DMS53 (cell line): ENCODE measurements at regions not wholly inside any gene's neighbourhood (a gene's known extent, or its start where the extent isn't known, plus 50 kb on each side); places are given as distances from the start of the nearest gene placed in this dataset.

Source experiments
- DNase-seq: peaks from one replicate; lab custom pipeline; 2025; lab: John Stamatoyannopoulos, UW

- no peak for DNase-seq
Observed at GRCh38 chr7:106775975-106776607, 89.0 kb upstream of the PIK3CG start.

GRCh38 chr7:106776618-106777347 is 88.3 kb upstream of the PIK3CG start:
- DNase-seq: no peak

- no peak for DNase-seq
Observed at GRCh38 chr7:106777674-106778299, 87.3 kb upstream of the PIK3CG start.

GRCh38 chr7:106778656-106779250 is 86.3 kb upstream of the PIK3CG start:
- no peak for DNase-seq

GRCh38 chr7:106779877-106780276 is 85.2 kb upstream of the PIK3CG start:
- DNase-seq: peak; percentile 92

GRCh38 chr7:106781007-106781406 is 84.1 kb upstream of the PIK3CG start:
- no peak for DNase-seq

GRCh38 chr7:106781828-106782544 is 83.1 kb upstream of the PIK3CG start:
- no peak for DNase-seq

- no peak for DNase-seq
Observed at GRCh38 chr7:106783286-106783685, 81.8 kb upstream of the PIK3CG start.

GRCh38 chr7:106788637-106789036 is 76.4 kb upstream of the PIK3CG start:
- peak; percentile 30 for DNase-seq

GRCh38 chr7:106791526-106791925 is 73.6 kb upstream of the PIK3CG start:
- no peak for DNase-seq

- no peak for DNase-seq
Observed at GRCh38 chr7:106792233-106792926, 72.7 kb upstream of the PIK3CG start.

- DNase-seq: peak; percentile 75
Observed at GRCh38 chr7:106793015-106793975, 71.8 kb upstream of the PIK3CG start.

- DNase-seq: no peak
Observed at GRCh38 chr7:106794276-106795083, 70.6 kb upstream of the PIK3CG start.

GRCh38 chr7:106795084-106795876 is 69.8 kb upstream of the PIK3CG start:
- DNase-seq: no peak

- DNase-seq: no peak
Observed at GRCh38 chr7:106795877-106796231, 69.2 kb upstream of the PIK3CG start.

GRCh38 chr7:106797937-106798336 is 67.1 kb upstream of the PIK3CG start:
- DNase-seq: no peak

GRCh38 chr7:106802589-106802988 is 62.5 kb upstream of the PIK3CG start:
- DNase-seq: no peak

GRCh38 chr7:106806556-106806955 is 58.5 kb upstream of the PIK3CG start:
- DNase-seq: no peak

- DNase-seq: no peak
Observed at GRCh38 chr7:106807474-106807873, 57.6 kb upstream of the PIK3CG start.
